Fibroblast of skin of scalp (primary cell): ENCODE measurements at regions not wholly inside any gene's neighbourhood (a gene's known extent, or its start where the extent isn't known, plus 50 kb on each side); places are given as distances from the start of the nearest gene placed in this dataset.

Experiments
- DNase-seq: peaks from one replicate; pipeline ENCODE4 v3.0.0-alpha.2; 2013

DNA sequence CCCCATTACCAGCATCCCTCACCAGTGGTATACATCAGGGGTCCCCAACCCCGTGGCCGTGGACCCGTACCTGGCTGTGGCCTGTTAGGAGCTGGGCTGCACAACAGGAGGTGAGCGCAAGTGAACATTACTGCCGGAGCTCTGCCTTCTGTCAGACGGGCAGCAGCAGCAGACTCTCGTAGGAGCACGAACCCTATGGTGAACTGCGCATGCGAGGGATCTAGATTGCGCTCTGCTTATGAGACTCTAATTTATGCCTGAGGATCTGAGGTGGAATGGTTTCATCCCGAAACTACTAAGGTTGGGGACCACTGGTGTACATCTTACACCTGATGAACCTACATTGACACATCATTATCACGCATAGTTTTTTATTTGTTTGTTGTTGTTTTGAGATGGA lies 52.8 kb upstream of the DHX15 start:
- DNase-seq, result no peak

GRCh38 chr4:24638396-24638875 lies 54.1 kb upstream of the DHX15 start:
- DNase-seq, result no peak

- no peak for DNase-seq
These were observed 55.4 kb upstream of the DHX15 start for GRCh38 chr4:24639714-24640113.

- DNase-seq, result no peak
These were observed 56.0 kb upstream of the DHX15 start for GRCh38 chr4:24640366-24640765.

- peak; percentile 68 for DNase-seq
These were observed 58.7 kb upstream of the DHX15 start for GRCh38 chr4:24642981-24643547.

GRCh38 chr4:24643774-24644520 lies 59.6 kb upstream of the DHX15 start:
- no peak for DNase-seq

GRCh38 chr4:24644983-24645764 lies 60.8 kb upstream of the DHX15 start:
- DNase-seq, result no peak

GRCh38 chr4:24645765-24646550 lies 61.6 kb upstream of the DHX15 start:
- DNase-seq, result no peak

DNA sequence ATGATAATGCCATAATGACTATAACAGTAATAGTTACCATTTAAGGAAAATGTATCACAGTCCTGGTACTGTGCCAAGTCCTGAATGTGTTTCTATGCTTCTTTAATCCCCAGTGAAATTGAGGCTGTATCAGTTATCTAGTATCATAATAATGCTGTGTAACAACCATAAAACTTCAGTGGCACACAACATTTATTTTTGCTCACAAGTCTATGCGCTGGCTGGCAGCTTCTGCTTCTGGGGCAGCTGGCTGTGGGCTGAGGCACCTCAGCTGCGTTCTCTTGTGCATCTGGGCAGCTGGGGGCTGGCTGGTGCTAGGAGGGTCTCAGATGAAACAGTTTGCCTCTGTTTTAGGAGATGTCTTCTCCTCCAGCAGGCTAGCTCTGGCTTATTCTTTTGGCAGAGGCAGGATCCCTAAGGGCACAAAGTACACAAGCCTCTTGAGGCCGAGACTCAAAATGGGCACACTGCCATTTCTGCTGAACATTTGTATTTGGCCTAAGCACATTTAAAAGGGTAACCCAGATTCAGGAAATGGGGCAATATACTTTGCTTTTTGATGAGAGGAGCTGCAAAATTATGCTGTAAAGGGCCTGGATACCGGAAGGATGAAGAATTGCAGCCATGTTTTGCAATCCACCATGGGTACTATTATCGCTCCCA lies 62.6 kb upstream of the DHX15 start:
- peak; percentile 6 for DNase-seq

DNA sequence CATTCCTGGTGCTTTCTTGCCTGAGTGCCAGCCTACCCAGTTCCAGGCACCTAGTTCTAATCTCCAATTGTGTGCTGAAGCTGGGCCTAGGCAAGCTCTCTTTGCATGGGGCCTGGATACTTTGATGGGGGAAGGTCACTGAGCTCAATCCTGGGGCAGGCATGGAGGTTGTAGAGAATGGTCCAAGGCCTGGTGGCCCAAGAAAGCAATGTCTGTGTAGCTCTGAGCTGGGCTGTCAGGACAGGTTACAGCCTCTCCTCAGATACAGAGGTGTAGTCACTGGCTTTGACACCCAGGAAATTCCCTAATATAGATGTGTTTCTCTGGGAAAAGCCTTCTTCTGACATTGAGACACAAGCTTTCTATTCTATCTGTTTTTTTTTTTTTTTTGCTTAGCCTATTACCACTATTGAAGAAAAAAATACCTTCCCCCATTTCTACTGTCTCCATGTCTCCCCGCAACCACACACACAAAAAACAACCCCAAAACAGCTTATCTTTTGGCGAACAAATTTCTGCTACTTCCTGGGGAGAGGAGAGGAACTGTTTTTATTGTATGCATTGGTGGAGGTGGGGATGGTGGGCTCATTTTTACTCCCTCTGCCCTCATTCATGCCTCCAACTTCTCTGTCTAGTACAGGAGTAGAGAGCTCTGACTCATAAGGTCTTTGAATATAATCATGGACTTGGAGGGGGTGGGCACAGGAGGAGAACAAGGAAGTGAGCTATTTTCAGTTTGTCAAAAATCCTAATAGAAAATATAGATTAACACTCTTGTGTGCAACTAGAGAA lies 66.7 kb upstream of the DHX15 start:
- no peak for DNase-seq

DNA sequence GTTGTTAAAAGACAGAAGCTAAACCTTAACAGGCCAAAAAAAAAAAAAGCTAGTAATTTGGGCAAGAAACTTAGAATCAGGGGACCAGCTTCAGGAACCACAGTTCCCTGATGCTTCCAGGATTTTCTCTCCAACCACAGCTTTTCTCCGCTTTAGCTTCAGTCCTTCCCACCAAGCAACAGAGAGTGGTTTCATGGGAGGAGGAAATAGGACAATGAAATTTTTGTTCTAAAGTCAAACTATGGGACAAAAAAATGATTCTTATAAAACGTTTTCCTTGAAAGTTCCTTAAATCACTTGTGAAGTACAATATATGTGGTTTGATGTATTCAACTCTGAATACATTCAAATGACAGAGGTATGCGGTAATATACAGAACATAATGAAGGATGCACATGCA lies 71.0 kb upstream of the DHX15 start:
- DNase-seq, result no peak

- peak; percentile 4 for DNase-seq
These were observed 71.6 kb upstream of the DHX15 start for GRCh38 chr4:24655971-24656370.

DNA sequence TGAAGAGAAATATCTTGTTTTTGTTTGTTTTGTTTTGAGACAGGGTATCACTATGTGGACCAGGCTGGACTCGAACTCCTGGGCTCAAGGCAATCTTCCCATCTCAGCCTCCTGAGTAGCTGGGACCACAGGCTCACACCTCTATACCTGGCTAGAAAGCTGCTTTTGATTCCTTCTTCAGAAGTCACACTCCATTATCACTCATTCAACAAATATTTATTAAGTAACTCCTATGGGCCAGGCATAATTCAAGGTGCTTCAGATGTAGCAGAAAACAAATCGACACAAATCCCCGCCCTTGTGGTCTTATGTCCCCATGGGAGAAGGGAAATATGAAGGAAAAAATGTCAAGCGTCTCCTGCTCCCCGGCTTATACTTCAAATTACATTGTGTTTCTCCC lies 72.6 kb upstream of the DHX15 start:
- no peak for DNase-seq

DNA sequence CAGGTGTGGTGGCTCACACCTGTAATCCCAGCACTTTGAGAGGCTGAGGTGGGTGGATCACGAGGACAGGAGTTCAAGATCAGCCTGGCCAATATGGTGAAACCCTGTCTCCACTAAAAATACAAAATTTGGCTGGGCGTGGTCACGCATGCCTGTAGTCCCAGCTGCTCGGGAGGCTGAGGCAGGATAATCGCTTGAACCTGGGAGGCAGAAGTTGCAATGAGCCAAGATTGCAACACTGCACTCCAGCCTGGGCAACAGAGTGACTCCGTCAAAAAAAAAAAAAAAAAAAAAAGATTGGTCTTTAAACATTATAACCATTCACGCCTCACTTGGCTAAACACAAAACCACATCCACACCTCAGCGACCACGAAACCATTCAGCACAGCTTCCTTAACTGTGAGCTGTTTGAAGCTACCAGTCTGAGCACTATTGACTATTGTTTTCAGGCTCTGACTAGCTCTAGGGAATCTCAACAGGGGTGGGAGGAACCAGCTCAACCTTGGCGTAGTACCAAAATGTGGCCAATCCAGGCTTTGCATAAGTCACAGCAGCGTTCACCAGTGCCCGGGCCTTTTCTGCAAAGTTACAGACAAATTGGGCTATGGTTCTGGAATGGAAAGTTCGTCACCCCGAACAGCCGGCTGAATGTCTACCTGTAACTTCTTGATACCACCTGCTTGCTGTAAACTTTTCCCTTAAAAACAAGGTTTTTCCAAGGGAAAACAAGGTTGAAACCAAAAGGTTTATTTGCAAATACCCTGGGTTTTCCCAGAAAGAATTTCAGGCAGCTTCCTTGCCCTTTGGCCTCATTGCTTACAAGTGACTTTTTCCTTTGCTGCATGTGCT lies 73.6 kb upstream of the DHX15 start:
- DNase-seq, result peak; percentile 55

DNA sequence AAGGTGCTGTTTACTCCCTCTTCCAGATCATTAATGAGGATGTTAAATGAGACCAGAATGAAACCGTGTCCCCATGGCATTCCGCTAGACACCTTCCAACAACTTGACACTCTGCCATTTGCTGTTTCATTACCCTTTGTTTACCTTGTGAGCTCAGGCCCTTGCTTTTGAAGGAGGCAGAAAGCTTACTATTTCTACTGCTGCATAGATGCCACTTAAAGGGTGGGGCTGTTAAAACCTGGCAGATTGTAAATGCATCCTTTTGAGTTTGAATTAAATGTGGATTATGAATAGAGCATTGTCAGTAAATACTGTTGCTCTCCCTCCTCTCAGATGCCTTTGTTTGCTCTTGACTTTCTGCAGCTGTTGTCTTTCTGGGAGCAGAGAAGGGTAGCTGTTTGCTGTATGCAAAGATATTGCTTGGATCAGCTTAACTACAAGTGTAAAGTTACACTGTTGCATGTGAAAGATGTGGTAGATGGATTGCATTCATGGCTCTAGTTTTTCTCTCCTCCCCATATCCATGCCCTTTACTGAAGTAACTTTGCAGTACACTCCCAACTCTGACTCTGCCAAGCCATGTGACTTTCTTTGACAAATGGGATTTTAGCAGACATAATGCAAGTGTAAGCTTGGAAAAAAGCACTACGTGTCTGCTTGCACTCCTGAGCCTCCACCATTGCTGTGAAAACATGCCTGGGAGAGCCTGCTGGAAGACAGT lies 75.0 kb upstream of the DHX15 start:
- DNase-seq, result no peak

- DNase-seq, result no peak
These were observed 77.7 kb upstream of the DHX15 start for GRCh38 chr4:24662056-24662455.

DNA sequence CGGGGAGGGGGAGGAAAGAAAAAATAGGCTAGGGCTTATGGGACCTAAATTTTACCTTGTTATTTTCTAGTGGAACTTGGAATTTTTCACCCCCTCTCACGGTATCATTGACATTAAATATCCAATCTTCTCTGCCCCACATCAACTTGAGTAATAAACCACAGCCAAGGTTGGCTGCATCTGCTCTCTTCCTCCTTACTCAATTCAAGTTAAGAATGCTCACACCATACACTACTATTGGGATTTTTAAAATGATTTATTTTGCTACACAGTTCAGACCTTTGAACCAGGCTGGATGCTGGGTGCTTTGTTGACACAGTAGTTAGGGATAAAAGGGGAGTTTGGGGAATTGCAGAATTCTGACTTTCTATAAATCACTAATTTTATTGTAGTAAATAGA lies 78.2 kb upstream of the DHX15 start:
- DNase-seq, result no peak

- peak; percentile 38 for DNase-seq
These were observed 80.6 kb upstream of the DHX15 start for GRCh38 chr4:24664956-24665355.

- no peak for DNase-seq
These were observed 82.0 kb upstream of the DHX15 start for GRCh38 chr4:24666316-24666715.
